ENCODE measurements at regions not wholly inside any gene's neighbourhood (a gene's known extent, or its start where the extent isn't known, plus 50 kb on each side); places are given as distances from the start of the nearest gene placed in this dataset.

DNA sequence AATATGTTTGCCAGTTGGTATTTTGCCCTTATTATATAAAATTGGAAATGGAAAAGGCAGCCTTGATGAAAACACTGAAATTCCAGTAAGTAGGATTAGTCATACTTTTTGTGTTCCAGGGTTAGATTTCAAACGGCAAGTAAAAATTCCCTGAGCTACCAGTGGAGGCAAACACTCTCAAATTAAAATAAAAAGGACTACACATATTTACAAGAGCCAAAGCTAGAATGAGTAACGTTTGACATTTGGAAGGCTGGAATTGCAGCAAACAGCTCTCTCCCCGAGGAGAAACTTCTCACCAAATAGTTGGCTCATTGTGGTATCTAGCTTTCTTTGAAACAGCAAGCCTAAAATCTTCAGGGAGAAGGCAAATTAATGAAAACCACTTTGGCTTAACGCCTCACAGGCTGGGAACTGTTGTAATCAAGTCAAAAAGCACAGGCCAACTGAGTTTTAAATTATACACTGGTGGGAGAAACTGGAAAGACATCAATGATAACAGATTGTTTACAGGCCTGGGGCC is 288.4 kb downstream of the SNX13 start:
- Histone ChIP-seq H3K4me1 (ENCODE audit: control insufficient read depth, insufficient read depth, low read length) (no peaks in the 10 kb centered on the region), H3K36me3 (ENCODE audit: control insufficient read depth, insufficient read depth, low read length) (no peaks in the 10 kb centered on the region), H3K9me3 (ENCODE audit: control insufficient read depth, insufficient read depth, low read depth, low read length) (no peaks in the 10 kb centered on the region), H3K27me3 (ENCODE audit: control insufficient read depth, insufficient read depth, low read length) (no peaks in the 10 kb centered on the region), H3K4me3 (ENCODE audit: low read depth in 2 of 2, low read length in 2 of 2) (no peak overlapping the region), H3K27ac (ENCODE audit: low read length) (no peak overlapping the region)
- ATAC-seq: no peak
- no TSS peak for BruUV-seq (replicated peaks)
- intact Hi-C loops (cut with micrococcal nuclease; ENCODE audit: unreplicated experiment) (no loop called here), in situ Hi-C loops (cut with HindIII; ENCODE audit: low pct_unique_long_range_greater_than_20kb, low sequenced_read_pairs) (no loop called here)
- ChIA-PET CTCF (interaction anchor here (0.7 kb wide), 1 partner anchor 528 kb away, joined by 3 read pairs; no protein-coding TSS in a partner anchor), POLR2A (interaction anchor here (0.7 kb wide), 1 partner anchor 17 kb away, joined by 4 read pairs; no protein-coding TSS in a partner anchor)
- TF ChIP-seq POLR2AphosphoS5 (IDR thresholded peaks at IDR 0.05; ENCODE audit: low read depth, low read length) (no peak), SIN3A (IDR thresholded peaks at IDR 0.05; ENCODE audit: borderline replicate concordance, insufficient read depth, low read depth, low read length) (no peak), TCF7L2 (IDR thresholded peaks at IDR 0.05; ENCODE audit: low read depth, low read length) (no peak)
- TF ChIP-seq, protein P1, sequence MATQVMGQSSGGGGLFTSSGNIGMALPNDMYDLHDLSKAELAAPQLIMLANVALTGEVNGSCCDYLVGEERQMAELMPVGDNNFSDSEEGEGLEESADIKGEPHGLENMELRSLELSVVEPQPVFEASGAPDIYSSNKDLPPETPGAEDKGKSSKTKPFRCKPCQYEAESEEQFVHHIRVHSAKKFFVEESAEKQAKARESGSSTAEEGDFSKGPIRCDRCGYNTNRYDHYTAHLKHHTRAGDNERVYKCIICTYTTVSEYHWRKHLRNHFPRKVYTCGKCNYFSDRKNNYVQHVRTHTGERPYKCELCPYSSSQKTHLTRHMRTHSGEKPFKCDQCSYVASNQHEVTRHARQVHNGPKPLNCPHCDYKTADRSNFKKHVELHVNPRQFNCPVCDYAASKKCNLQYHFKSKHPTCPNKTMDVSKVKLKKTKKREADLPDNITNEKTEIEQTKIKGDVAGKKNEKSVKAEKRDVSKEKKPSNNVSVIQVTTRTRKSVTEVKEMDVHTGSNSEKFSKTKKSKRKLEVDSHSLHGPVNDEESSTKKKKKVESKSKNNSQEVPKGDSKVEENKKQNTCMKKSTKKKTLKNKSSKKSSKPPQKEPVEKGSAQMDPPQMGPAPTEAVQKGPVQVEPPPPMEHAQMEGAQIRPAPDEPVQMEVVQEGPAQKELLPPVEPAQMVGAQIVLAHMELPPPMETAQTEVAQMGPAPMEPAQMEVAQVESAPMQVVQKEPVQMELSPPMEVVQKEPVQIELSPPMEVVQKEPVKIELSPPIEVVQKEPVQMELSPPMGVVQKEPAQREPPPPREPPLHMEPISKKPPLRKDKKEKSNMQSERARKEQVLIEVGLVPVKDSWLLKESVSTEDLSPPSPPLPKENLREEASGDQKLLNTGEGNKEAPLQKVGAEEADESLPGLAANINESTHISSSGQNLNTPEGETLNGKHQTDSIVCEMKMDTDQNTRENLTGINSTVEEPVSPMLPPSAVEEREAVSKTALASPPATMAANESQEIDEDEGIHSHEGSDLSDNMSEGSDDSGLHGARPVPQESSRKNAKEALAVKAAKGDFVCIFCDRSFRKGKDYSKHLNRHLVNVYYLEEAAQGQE (IDR thresholded peaks at IDR 0.05; ENCODE audit: insufficient read depth in 1 of 2, low read depth in 2 of 2, low read length in 1 of 2): no peak
- TF ChIP-seq, protein P2, sequence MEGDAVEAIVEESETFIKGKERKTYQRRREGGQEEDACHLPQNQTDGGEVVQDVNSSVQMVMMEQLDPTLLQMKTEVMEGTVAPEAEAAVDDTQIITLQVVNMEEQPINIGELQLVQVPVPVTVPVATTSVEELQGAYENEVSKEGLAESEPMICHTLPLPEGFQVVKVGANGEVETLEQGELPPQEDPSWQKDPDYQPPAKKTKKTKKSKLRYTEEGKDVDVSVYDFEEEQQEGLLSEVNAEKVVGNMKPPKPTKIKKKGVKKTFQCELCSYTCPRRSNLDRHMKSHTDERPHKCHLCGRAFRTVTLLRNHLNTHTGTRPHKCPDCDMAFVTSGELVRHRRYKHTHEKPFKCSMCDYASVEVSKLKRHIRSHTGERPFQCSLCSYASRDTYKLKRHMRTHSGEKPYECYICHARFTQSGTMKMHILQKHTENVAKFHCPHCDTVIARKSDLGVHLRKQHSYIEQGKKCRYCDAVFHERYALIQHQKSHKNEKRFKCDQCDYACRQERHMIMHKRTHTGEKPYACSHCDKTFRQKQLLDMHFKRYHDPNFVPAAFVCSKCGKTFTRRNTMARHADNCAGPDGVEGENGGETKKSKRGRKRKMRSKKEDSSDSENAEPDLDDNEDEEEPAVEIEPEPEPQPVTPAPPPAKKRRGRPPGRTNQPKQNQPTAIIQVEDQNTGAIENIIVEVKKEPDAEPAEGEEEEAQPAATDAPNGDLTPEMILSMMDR (IDR thresholded peaks at IDR 0.05): no peak
- DNase-seq (ENCODE audit: low read depth, low spot score): no peak

DNA sequence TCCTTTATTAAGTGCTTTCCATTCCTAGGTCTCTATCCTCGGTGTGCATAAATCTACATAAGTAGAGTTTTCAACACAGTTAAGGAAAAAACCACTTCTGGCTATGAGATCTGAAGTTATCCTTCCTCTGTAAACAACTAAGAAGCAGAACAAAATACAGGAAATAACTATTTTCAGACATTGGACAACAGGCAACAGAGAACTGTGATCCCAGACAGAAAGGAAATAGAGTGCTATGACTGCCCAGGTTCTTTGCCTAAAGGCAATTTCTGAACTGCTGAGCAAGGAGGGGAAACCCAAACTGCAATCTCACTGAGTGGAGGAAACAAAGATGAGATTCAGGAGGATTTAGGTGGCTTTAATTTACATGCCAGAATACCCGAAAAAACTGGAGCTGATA is 285.4 kb downstream of the SNX13 start:
- no TSS peak for BruUV-seq (replicated peaks)
- ChIA-PET POLR2A (interaction anchor here (0.7 kb wide), 2 partner anchors 47 to 1577 kb away, joined by 3 read pairs; no protein-coding TSS in a partner anchor), CTCF (no interaction called here)
- H3K4me1 ChIP-seq (ENCODE audit: control insufficient read depth, insufficient read depth, low read length): no peaks in the 10 kb centered on the region
- no peak for TF ChIP-seq SIN3A (IDR thresholded peaks at IDR 0.05; ENCODE audit: borderline replicate concordance, insufficient read depth, low read depth, low read length)
- no peak for TF ChIP-seq POLR2AphosphoS5 (IDR thresholded peaks at IDR 0.05; ENCODE audit: low read depth, low read length)
- TF ChIP-seq, protein P2 (IDR thresholded peaks at IDR 0.05): no peak
- no peak for TF ChIP-seq TCF7L2 (IDR thresholded peaks at IDR 0.05; ENCODE audit: low read depth, low read length)
- TF ChIP-seq, protein P1 (IDR thresholded peaks at IDR 0.05; ENCODE audit: insufficient read depth in 1 of 2, low read depth in 2 of 2, low read length in 1 of 2): no peak
- DNase-seq (ENCODE audit: low read depth, low spot score) (no peak), ATAC-seq (no peak; the same call in 1 of the 2 replicates)
- H3K4me3 ChIP-seq (ENCODE audit: low read depth in 2 of 2, low read length in 2 of 2): no peak overlapping the region
- no peaks in the 10 kb centered on the region for H3K36me3 ChIP-seq (ENCODE audit: control insufficient read depth, insufficient read depth, low read length)
- H3K27ac ChIP-seq (ENCODE audit: low read length): no peak overlapping the region
- H3K27me3 ChIP-seq (ENCODE audit: control insufficient read depth, insufficient read depth, low read length): no peaks in the 10 kb centered on the region
- no peaks in the 10 kb centered on the region for H3K9me3 ChIP-seq (ENCODE audit: control insufficient read depth, insufficient read depth, low read depth, low read length)
- intact Hi-C loops (cut with micrococcal nuclease; ENCODE audit: unreplicated experiment) (no loop called here), in situ Hi-C loops (cut with HindIII; ENCODE audit: low pct_unique_long_range_greater_than_20kb, low sequenced_read_pairs) (no loop called here)
